Tibial nerve (tissue), 4 donors: ENCODE measurements at regions not wholly inside any gene's neighbourhood (a gene's known extent, or its start where the extent isn't known, plus 50 kb on each side); places are given as distances from the start of the nearest gene placed in this dataset.
A peak's percentile ranks its signal among the peaks of the same experiment; 100 is the strongest.
"Not testable (repeated sequence)": the region's sequence is repeated elsewhere in the genome, so short reads cannot be mapped to it uniquely, and the experiment has no call there.

ENCODE experiments used
- DNase-seq, 2 donors: peaks; one replicate each; pipeline ENCODE4 v3.0.0-alpha.2; 2019; ENCODE audit warnings: low spot score in 2 of 2
- H3K27ac ChIP-seq, 4 donors: fragments of 200-600 bp; sonication (generic) in 3 of 4; one replicate each; pipeline ENCODE4 v1.5.1; 2017 to 2019; ENCODE audit warnings: mild to moderate bottlenecking in 1 of 4
- H3K27me3 ChIP-seq, 2 donors: fragments of 200-600 bp; sonication (generic) in 1 of 2; one replicate each; pipeline versions ENCODE4 v1.5.1 to v1.6.0; 2017 to 2019
- H3K36me3 ChIP-seq, 3 donors: fragments of 200-600 bp; sonication (generic); one replicate each; pipeline ENCODE4 v1.5.1; 2018 to 2019
- H3K4me1 ChIP-seq, 4 donors: fragments of 200-600 bp; sonication (generic) in 3 of 4; one replicate each; pipeline ENCODE4 v1.5.1; 2017 to 2019
- H3K4me3 ChIP-seq, 4 donors: fragments of 200-600 bp; sonication (generic) in 3 of 4; one replicate each; pipeline ENCODE4 v1.5.1; 2017 to 2019; ENCODE audit warnings: mild to moderate bottlenecking in 1 of 4, moderate library complexity in 1 of 4
- H3K9me3 ChIP-seq, 4 donors: fragments of 200-600 bp; sonication (generic) in 3 of 4; one replicate each; pipeline ENCODE4 v1.5.1; 2017 to 2019
- CTCF ChIP-seq, 5 experiments: fragments of 200-600 bp in 3 of 5; fragments of 450-650 bp in 2 of 5; sonication (generic) in 3 of 5; IDR thresholded peaks; one replicate each; pipeline ENCODE4 v1.5.1; 2016 to 2019; ENCODE audit warnings: antibody characterized with exemption in 5 of 5, mild to moderate bottlenecking in 3 of 5, moderate library complexity in 2 of 5
- EP300 ChIP-seq, 2 donors: sonication (generic); formaldehyde crosslinking; IDR thresholded peaks; one replicate each; pipeline ENCODE4 v1.6.1; 2017; ENCODE audit warnings: antibody characterized with exemption in 2 of 2, mild to moderate bottlenecking in 1 of 2
- POLR2A ChIP-seq, 2 donors: fragments of 450-650 bp; IDR thresholded peaks; one replicate each; pipeline ENCODE4 v1.6.1; 2017; ENCODE audit warnings: antibody characterized with exemption in 2 of 2, mild to moderate bottlenecking in 2 of 2, moderate library complexity in 2 of 2
- WGBS, 2 donors: methylation state at CpG; one replicate each; pipeline ENCODE4 v1.1.5; 2018; 5-methylcytosine and 5-hydroxymethylcytosine counted together

GRCh38 chr4:162485486-162485885, 321.7 kb upstream of the FSTL5 start:
- H3K27me3 ChIP-seq = no peaks in the 10 kb centered on the region
- no peaks in the 10 kb centered on the region for H3K36me3 ChIP-seq
- DNase-seq = no peak
- TF ChIP-seq EP300 (IDR thresholded peaks at IDR 0.05) (no peak), POLR2A (IDR thresholded peaks at IDR 0.05) (no peak), CTCF (IDR thresholded peaks at IDR 0.05) (no peak)
- no peak overlapping the region for H3K27ac ChIP-seq
- no peak overlapping the region for H3K4me3 ChIP-seq
- H3K4me1 ChIP-seq = no peaks in the 10 kb centered on the region
- no peaks in the 10 kb centered on the region for H3K9me3 ChIP-seq
- 78 to 89% methylated on average over 6 of the region's 6 CpGs for WGBS, 2 donors

GRCh38 chr4:162475246-162475645, 311.4 kb upstream of the FSTL5 start:
- Histone ChIP-seq H3K9me3 (peaks cover 0 to 9% (median 0%) of the 10 kb centered on the region in 4 donors), H3K27me3 (no peaks in the 10 kb centered on the region), H3K4me1 (no peaks in the 10 kb centered on the region), H3K36me3 (no peaks in the 10 kb centered on the region), H3K27ac (no peak overlapping the region), H3K4me3 (no peak overlapping the region)
- WGBS, 2 donors = 69 to 74% methylated on average over 4 of the region's 4 CpGs
- TF ChIP-seq POLR2A (IDR thresholded peaks at IDR 0.05) (no peak), EP300 (IDR thresholded peaks at IDR 0.05) (no peak), CTCF (IDR thresholded peaks at IDR 0.05) (no peak)
- DNase-seq = no peak

GRCh38 chr4:162469977-162470376, 306.2 kb upstream of the FSTL5 start:
- no peak overlapping the region for H3K27ac ChIP-seq
- no peak for DNase-seq
- H3K36me3 ChIP-seq = no peaks in the 10 kb centered on the region
- H3K27me3 ChIP-seq = no peaks in the 10 kb centered on the region
- no peak for TF ChIP-seq CTCF (IDR thresholded peaks at IDR 0.05)
- no peak for TF ChIP-seq POLR2A (IDR thresholded peaks at IDR 0.05)
- TF ChIP-seq EP300 (IDR thresholded peaks at IDR 0.05) = no peak
- H3K9me3 ChIP-seq = no peaks in the 10 kb centered on the region
- H3K4me3 ChIP-seq = no peak overlapping the region
- H3K4me1 ChIP-seq = no peaks in the 10 kb centered on the region

- H3K27me3 ChIP-seq, H3K36me3 ChIP-seq, H3K4me1 ChIP-seq, H3K27ac ChIP-seq, H3K4me3 ChIP-seq, DNase-seq, H3K9me3 ChIP-seq: not testable (repeated sequence)
- WGBS, 2 donors = 91 to 92% methylated on average over 1 of the region's 1 CpG
These were observed 301.6 kb upstream of the FSTL5 start for GRCh38 chr4:162465356-162465755.

GRCh38 chr4:162461952-162462351, 298.2 kb upstream of the FSTL5 start:
- DNase-seq = no peak
- Histone ChIP-seq H3K27me3 (no peaks in the 10 kb centered on the region), H3K9me3 (no peaks in the 10 kb centered on the region), H3K27ac (no peak overlapping the region), H3K36me3 (no peaks in the 10 kb centered on the region), H3K4me3 (no peak overlapping the region), H3K4me1 (no peaks in the 10 kb centered on the region)
- WGBS, 2 donors = 37 to 39% methylated on average over 1 of the region's 1 CpG
- TF ChIP-seq POLR2A (IDR thresholded peaks at IDR 0.05) = no peak
- TF ChIP-seq EP300 (IDR thresholded peaks at IDR 0.05) = no peak
- peak in 2 of 5 experiments; percentile 5 to 13 for TF ChIP-seq CTCF (IDR thresholded peaks at IDR 0.05)

- WGBS, 2 donors = 88% methylated on average over 6 of the region's 6 CpGs
- H3K4me3 ChIP-seq = no peak overlapping the region
These were observed 294.3 kb upstream of the FSTL5 start for GRCh38 chr4:162458051-162458450.

More at GRCh38 chr4:162458051-162458450, 294.3 kb upstream of the FSTL5 start:
- TF ChIP-seq EP300 (IDR thresholded peaks at IDR 0.05) (no peak), CTCF (IDR thresholded peaks at IDR 0.05) (no peak), POLR2A (IDR thresholded peaks at IDR 0.05) (no peak)
- H3K4me1 ChIP-seq = no peaks in the 10 kb centered on the region
- no peak for DNase-seq
- no peaks in the 10 kb centered on the region for H3K36me3 ChIP-seq
- H3K27me3 ChIP-seq = no peaks in the 10 kb centered on the region
- no peaks in the 10 kb centered on the region for H3K9me3 ChIP-seq
- no peak overlapping the region for H3K27ac ChIP-seq
